ENCODE measurements at regions not wholly inside any gene's neighbourhood (a gene's known extent, or its start where the extent isn't known, plus 50 kb on each side); places are given as distances from the start of the nearest gene placed in this dataset.
"Not testable (repeated sequence)": the region's sequence is repeated elsewhere in the genome, so short reads cannot be mapped to it uniquely, and the experiment has no call there.

DNA sequence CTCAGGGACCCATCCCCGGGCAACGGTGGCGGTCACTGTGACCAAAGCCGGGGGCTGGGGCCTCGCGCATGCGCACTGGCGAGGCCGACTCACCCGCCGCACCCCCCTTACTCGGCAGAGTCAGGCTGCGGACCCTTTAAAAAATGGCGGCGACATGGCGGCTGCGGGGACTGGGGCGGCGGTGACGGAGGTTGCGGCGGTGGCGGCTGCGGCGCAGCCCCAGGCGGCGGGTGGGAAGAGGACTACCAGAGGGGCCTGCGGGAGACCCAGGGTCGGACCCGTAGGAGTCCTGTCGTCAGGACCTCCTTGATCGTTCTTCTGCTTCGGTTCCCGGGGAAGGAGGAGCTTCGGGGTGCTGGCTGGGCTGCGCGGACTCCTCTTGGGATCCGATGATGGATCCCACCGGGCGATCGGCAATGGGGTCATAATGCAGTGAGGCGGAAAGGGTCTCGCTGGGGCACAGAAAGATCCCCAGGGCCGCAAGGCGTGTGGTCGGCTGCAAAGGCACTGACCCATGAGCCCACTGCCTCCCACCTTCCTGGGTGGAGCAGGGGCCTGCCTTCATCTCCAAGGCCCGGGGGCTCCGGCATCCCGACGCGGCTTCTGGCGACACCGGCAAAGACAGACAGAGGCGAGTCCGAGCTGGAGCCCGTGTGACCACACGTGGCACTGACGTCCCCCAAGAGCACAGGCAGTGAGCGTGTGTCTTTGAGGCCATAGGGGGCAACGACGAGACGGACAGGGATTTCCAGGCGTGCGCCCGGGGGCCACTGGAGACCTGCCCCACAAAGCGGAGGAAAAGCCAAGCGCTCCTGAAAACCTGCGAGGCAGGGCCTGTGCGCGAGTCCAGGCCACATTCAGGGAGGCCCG, 1172.7 kb upstream of the PCDH10 start:
- TF ChIP-seq, protein P1, sequence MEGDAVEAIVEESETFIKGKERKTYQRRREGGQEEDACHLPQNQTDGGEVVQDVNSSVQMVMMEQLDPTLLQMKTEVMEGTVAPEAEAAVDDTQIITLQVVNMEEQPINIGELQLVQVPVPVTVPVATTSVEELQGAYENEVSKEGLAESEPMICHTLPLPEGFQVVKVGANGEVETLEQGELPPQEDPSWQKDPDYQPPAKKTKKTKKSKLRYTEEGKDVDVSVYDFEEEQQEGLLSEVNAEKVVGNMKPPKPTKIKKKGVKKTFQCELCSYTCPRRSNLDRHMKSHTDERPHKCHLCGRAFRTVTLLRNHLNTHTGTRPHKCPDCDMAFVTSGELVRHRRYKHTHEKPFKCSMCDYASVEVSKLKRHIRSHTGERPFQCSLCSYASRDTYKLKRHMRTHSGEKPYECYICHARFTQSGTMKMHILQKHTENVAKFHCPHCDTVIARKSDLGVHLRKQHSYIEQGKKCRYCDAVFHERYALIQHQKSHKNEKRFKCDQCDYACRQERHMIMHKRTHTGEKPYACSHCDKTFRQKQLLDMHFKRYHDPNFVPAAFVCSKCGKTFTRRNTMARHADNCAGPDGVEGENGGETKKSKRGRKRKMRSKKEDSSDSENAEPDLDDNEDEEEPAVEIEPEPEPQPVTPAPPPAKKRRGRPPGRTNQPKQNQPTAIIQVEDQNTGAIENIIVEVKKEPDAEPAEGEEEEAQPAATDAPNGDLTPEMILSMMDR (conservative IDR thresholded peaks at IDR 0.05; ENCODE audit: low read depth, low read length) = not testable (repeated sequence)
- TF ChIP-seq EZH2 (IDR thresholded peaks at IDR 0.05; ENCODE audit: borderline replicate concordance, low read depth, low read length, poor library complexity, severe bottlenecking) = not testable (repeated sequence)
